HL-60 (cell line): ENCODE measurements at regions not wholly inside any gene's neighbourhood (a gene's known extent, or its start where the extent isn't known, plus 50 kb on each side); places are given as distances from the start of the nearest gene placed in this dataset.

Experiments used
- POLR2AphosphoS5 ChIP-seq: IDR thresholded peaks from 2 replicates; pipeline ENCODE4 v1.6.1; 2012; ENCODE audit warnings: low read depth
- TF ChIP-seq, protein P1 (sequence below): IDR thresholded peaks from one replicate; pipeline ENCODE4 v1.5.1; 2011; ENCODE audit warnings: low read length, control low read depth, inconsistent platforms; ENCODE audit not compliant: insufficient read depth
- TF ChIP-seq, protein P2 (sequence below): IDR thresholded peaks from 2 replicates; pipeline ENCODE4 v1.6.1; 2012; ENCODE audit warnings: low read depth; ENCODE audit not compliant: insufficient replicate concordance

DNA sequence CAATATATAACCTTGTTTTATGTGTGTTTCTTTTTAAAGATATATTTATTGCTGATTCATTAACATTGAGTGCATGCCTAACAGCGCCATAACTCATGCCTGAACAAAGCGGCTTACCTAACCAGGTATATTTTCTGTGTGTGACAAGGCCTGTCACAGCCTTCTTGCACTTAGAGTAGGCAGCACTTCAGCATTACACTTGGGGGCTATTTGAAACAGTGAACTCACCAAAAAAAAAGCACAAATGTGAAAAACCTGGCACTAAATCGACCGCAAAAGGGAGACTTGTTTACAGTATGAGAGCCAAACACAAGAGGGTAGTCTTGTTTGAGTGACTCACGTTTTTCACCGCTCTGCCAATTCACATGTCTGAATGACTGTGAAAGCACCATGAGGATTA is 111.7 kb downstream of the DISP1 start:
- TF ChIP-seq, protein P1, sequence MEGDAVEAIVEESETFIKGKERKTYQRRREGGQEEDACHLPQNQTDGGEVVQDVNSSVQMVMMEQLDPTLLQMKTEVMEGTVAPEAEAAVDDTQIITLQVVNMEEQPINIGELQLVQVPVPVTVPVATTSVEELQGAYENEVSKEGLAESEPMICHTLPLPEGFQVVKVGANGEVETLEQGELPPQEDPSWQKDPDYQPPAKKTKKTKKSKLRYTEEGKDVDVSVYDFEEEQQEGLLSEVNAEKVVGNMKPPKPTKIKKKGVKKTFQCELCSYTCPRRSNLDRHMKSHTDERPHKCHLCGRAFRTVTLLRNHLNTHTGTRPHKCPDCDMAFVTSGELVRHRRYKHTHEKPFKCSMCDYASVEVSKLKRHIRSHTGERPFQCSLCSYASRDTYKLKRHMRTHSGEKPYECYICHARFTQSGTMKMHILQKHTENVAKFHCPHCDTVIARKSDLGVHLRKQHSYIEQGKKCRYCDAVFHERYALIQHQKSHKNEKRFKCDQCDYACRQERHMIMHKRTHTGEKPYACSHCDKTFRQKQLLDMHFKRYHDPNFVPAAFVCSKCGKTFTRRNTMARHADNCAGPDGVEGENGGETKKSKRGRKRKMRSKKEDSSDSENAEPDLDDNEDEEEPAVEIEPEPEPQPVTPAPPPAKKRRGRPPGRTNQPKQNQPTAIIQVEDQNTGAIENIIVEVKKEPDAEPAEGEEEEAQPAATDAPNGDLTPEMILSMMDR: no peak
- no peak for TF ChIP-seq POLR2AphosphoS5
- TF ChIP-seq, protein P2, sequence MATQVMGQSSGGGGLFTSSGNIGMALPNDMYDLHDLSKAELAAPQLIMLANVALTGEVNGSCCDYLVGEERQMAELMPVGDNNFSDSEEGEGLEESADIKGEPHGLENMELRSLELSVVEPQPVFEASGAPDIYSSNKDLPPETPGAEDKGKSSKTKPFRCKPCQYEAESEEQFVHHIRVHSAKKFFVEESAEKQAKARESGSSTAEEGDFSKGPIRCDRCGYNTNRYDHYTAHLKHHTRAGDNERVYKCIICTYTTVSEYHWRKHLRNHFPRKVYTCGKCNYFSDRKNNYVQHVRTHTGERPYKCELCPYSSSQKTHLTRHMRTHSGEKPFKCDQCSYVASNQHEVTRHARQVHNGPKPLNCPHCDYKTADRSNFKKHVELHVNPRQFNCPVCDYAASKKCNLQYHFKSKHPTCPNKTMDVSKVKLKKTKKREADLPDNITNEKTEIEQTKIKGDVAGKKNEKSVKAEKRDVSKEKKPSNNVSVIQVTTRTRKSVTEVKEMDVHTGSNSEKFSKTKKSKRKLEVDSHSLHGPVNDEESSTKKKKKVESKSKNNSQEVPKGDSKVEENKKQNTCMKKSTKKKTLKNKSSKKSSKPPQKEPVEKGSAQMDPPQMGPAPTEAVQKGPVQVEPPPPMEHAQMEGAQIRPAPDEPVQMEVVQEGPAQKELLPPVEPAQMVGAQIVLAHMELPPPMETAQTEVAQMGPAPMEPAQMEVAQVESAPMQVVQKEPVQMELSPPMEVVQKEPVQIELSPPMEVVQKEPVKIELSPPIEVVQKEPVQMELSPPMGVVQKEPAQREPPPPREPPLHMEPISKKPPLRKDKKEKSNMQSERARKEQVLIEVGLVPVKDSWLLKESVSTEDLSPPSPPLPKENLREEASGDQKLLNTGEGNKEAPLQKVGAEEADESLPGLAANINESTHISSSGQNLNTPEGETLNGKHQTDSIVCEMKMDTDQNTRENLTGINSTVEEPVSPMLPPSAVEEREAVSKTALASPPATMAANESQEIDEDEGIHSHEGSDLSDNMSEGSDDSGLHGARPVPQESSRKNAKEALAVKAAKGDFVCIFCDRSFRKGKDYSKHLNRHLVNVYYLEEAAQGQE: no peak
